Endodermal cell (in vitro differentiated cells): ENCODE measurements at regions not wholly inside any gene's neighbourhood (a gene's known extent, or its start where the extent isn't known, plus 50 kb on each side); places are given as distances from the start of the nearest gene placed in this dataset.

Source experiments
- DNase-seq: peaks from one replicate; pipeline ENCODE4 v3.0.0-alpha.2; 2017
- H3K27ac ChIP-seq: 2 replicates; pipeline ENCODE4 v1.5.1; 2013; ENCODE audit warnings: mild to moderate bottlenecking, low read depth, low read length, moderate library complexity
- H3K27me3 ChIP-seq: 2 replicates; pipeline ENCODE4 v1.6.1; 2013; ENCODE audit warnings: mild to moderate bottlenecking, low read length, moderate library complexity; ENCODE audit not compliant: insufficient read depth, control insufficient read depth, poor library complexity, severe bottlenecking
- H3K36me3 ChIP-seq: 2 replicates; pipeline ENCODE4 v1.7.0; 2013; ENCODE audit warnings: mild to moderate bottlenecking, low read length, moderate library complexity; ENCODE audit not compliant: control insufficient read depth, insufficient read depth
- H3K4me1 ChIP-seq: one replicate; pipeline ENCODE4 v1.7.0; 2013; ENCODE audit warnings: low read length; ENCODE audit not compliant: control insufficient read depth, insufficient read depth
- H3K4me3 ChIP-seq: 2 replicates; pipeline ENCODE4 v1.5.1; 2013; ENCODE audit warnings: mild to moderate bottlenecking, low read length, moderate library complexity
- H3K9ac ChIP-seq: 2 replicates; pipeline ENCODE4 v1.6.1; 2013; ENCODE audit warnings: mild to moderate bottlenecking, low read length, moderate library complexity; ENCODE audit not compliant: poor library complexity, severe bottlenecking; ENCODE audit errors: extremely low read depth
- H3K9me3 ChIP-seq: 2 replicates; pipeline ENCODE4 v1.6.1; 2013; ENCODE audit warnings: mild to moderate bottlenecking, low read length, moderate library complexity; ENCODE audit not compliant: control insufficient read depth
- H3K27ac Mint-ChIP-seq: 2 replicates; pipeline ENCODE4 v1.8.0; 2020; ENCODE audit warnings: mixed read lengths
- H3K27me3 Mint-ChIP-seq: 2 replicates; pipeline ENCODE4 v1.8.0; 2021; ENCODE audit warnings: mild to moderate bottlenecking, mixed read lengths; ENCODE audit not compliant: insufficient read depth
- H3K36me3 Mint-ChIP-seq: 2 replicates; pipeline ENCODE4 v1.8.0; 2020; ENCODE audit warnings: low read depth, mixed read lengths
- H3K4me1 Mint-ChIP-seq: 2 replicates; pipeline ENCODE4 v1.8.0; 2020; ENCODE audit warnings: mixed read lengths
- H3K4me3 Mint-ChIP-seq: 2 replicates; pipeline ENCODE4 v1.8.0; 2020; ENCODE audit warnings: mild to moderate bottlenecking, moderate library complexity, mixed read lengths
- H3K9me3 Mint-ChIP-seq: 2 replicates; pipeline ENCODE4 v1.8.0; 2020; ENCODE audit warnings: mild to moderate bottlenecking, mixed read lengths
- WGBS, 2 experiments: methylation state at CpG; one replicate each; pipeline versions ENCODE4 v1.1.5 to v1.1.7; 2013; ENCODE audit warnings: missing lambda C conversion rate in 2 of 2, mixed read lengths in 1 of 2; ENCODE audit not compliant: insufficient coverage in 1 of 2, insufficient read length in 1 of 2; 5-methylcytosine and 5-hydroxymethylcytosine counted together
- TF ChIP-seq, protein P1 (sequence below): fragments of 200-600 bp; sonication (generic); conservative IDR thresholded peaks from 2 replicates; pipeline ENCODE4 v1.5.0; 2021; ENCODE audit warnings: antibody characterized with exemption, mild to moderate bottlenecking

DNA sequence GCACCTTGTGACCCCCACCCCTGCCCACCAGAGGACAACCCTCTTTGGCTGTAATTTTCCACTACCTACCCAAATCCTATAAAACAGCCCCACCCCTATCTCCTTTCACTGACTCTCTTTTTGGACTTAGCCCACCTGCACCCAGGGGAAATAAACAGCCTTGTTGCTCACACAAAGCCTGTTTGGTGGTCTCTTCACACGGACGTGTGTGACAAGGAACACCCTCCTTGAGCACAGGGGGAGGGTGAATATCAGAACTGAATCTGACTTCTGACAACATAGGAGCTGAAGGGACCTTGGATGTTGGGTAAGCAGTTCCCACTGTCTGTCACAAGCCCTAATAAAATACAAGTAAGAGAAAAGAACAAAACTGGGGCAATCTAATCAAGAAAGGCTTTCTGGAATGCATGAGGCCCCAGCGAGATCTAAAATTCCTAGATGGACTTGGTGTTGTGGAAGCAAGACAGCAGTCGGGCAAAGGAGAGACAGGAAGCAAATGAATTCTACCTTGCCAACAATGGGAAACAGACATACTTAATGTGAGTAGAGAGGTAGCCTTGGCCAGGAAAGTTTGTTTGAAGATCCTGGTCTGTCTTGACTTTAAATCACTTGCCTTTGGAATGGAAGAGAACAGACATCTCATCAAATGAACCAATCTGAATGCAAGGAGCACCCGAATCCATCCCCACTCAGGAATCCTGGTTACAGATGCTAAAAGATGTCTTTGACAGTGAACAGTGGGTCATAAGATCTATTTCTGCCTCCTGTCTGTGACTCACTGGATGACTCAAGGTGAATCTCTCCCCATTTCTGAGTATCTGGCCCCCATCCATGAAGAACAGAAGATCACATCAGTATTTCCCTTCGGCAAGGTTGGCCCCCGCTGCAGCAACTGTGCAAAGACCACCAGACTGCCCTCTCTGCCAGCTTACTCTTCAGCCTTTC lies 53.3 kb downstream of the OLFML3 start:
- Histone ChIP-seq H3K4me3 (peak overlapping the region; percentile 6), H3K9ac (peak overlapping the region; percentile 0), H3K27ac (no peak overlapping the region), H3K4me1 (peaks cover 2% of the 10 kb centered on the region), H3K9me3 (no peaks in the 10 kb centered on the region), H3K36me3 (no peaks in the 10 kb centered on the region), H3K27me3 (peaks cover 88% of the 10 kb centered on the region)
- Mint-ChIP-seq H3K9me3 (no peaks in the 10 kb centered on the region), H3K4me1 (peaks cover 18% of the 10 kb centered on the region), H3K36me3 (no peaks in the 10 kb centered on the region), H3K4me3 (no peak overlapping the region), H3K27ac (no peak overlapping the region), H3K27me3 (peaks cover 29% of the 10 kb centered on the region)
- peak; percentile 82 for DNase-seq
- TF ChIP-seq, protein P1, sequence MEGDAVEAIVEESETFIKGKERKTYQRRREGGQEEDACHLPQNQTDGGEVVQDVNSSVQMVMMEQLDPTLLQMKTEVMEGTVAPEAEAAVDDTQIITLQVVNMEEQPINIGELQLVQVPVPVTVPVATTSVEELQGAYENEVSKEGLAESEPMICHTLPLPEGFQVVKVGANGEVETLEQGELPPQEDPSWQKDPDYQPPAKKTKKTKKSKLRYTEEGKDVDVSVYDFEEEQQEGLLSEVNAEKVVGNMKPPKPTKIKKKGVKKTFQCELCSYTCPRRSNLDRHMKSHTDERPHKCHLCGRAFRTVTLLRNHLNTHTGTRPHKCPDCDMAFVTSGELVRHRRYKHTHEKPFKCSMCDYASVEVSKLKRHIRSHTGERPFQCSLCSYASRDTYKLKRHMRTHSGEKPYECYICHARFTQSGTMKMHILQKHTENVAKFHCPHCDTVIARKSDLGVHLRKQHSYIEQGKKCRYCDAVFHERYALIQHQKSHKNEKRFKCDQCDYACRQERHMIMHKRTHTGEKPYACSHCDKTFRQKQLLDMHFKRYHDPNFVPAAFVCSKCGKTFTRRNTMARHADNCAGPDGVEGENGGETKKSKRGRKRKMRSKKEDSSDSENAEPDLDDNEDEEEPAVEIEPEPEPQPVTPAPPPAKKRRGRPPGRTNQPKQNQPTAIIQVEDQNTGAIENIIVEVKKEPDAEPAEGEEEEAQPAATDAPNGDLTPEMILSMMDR = no peak
- WGBS, 2 experiments = 31 to 36% methylated on average over 6 to 7 of the region's 7 CpGs

DNA sequence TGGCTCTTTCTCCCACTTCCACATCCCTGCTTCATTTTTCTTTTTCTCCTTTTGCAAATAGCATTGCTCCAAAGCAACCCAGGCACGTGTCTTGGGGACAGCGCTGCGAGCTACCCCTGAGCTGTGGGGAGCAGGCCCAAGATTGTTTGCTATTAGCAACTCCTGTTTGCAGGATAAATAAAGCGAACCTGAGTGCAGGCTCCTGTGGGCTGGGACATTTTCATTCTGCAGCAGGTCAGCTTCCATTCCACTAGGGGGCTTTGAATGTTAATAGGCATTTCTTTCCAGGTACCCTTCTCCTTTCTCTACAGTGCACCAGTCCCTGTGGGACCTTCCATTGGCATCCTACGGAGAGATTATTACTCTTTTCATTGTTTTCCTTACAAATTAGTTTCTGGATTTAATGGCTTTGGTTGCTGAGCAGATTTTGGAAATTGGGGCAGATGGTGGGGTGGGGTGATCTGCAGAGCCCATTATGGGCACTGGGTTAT lies 54.0 kb downstream of the OLFML3 start:
- H3K4me3 ChIP-seq = peak overlapping the region; percentile 6
- TF ChIP-seq, protein P1 = peak; percentile 92
- Mint-ChIP-seq H3K27me3 (peaks cover 28% of the 10 kb centered on the region), H3K36me3 (no peaks in the 10 kb centered on the region), H3K27ac (no peak overlapping the region), H3K4me1 (peaks cover 25% of the 10 kb centered on the region), H3K4me3 (no peak overlapping the region), H3K9me3 (no peaks in the 10 kb centered on the region)
- no peaks in the 10 kb centered on the region for H3K36me3 ChIP-seq
- H3K9me3 ChIP-seq = no peaks in the 10 kb centered on the region
- H3K27me3 ChIP-seq = peaks cover 88% of the 10 kb centered on the region
- no peak overlapping the region for H3K27ac ChIP-seq
- no peak overlapping the region for H3K9ac ChIP-seq
- 0% methylated on average over 3 to 5 of the region's 5 CpGs for WGBS, 2 experiments
- peaks cover 6% of the 10 kb centered on the region for H3K4me1 ChIP-seq
- DNase-seq = peak; percentile 83

DNA sequence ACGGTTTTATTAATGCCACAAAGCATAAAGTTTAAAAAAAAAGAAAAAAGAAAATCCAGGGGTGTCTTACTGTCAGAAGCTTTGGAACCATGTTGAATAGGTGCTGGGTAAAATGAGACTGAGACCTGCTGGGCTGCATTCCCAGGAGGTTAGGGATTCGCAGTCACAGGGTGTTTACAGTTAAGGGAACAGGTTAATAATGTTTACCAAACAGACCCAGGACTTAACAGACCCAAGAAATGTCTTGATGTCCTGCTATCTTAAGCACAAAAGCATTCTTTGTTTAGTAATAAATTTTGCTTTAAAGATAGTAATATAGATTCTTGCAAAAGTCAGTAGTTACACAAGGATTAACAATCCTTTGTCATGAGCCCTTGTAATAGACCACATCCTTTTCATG lies 54.7 kb downstream of the OLFML3 start:
- Histone ChIP-seq H3K9ac (no peak overlapping the region), H3K36me3 (no peaks in the 10 kb centered on the region), H3K4me1 (peaks cover 12% of the 10 kb centered on the region), H3K9me3 (no peaks in the 10 kb centered on the region), H3K27me3 (peaks cover 85% of the 10 kb centered on the region), H3K27ac (no peak overlapping the region), H3K4me3 (no peak overlapping the region)
- peaks cover 32% of the 10 kb centered on the region for H3K4me1 Mint-ChIP-seq
- DNase-seq = no peak
- H3K27ac Mint-ChIP-seq = no peak overlapping the region
- 17% methylated on average over 2 of the region's 2 CpGs; no CpG with 5 or more reads in 1 of the 2 experiments for WGBS, 2 experiments
- TF ChIP-seq, protein P1 = no peak
- H3K9me3 Mint-ChIP-seq = no peaks in the 10 kb centered on the region
- no peak overlapping the region for H3K4me3 Mint-ChIP-seq
- H3K27me3 Mint-ChIP-seq = peaks cover 26% of the 10 kb centered on the region
- no peaks in the 10 kb centered on the region for H3K36me3 Mint-ChIP-seq
